ENCODE measurements at regions not wholly inside any gene's neighbourhood (a gene's known extent, or its start where the extent isn't known, plus 50 kb on each side); places are given as distances from the start of the nearest gene placed in this dataset.

- TF ChIP-seq ATF2 (IDR thresholded peaks at IDR 0.05; ENCODE audit: low read length), result no peak
- TF ChIP-seq KDM4A (IDR thresholded peaks at IDR 0.05; ENCODE audit: low read depth, low read length, severe bottlenecking), result no peak
- no peak for TF ChIP-seq JUND (IDR thresholded peaks at IDR 0.05; ENCODE audit: low read length)
Observed at GRCh38 chr1:184910005-184910404, 64.3 kb downstream of the NIBAN1 start (continued).
